HG03442 (cell line): ENCODE measurements at regions not wholly inside any gene's neighbourhood (a gene's known extent, or its start where the extent isn't known, plus 50 kb on each side); places are given as distances from the start of the nearest gene placed in this dataset.
"Not testable (repeated sequence)": the region's sequence is repeated elsewhere in the genome, so short reads cannot be mapped to it uniquely, and the experiment has no call there.

Experiments
- ATAC-seq: cut with Tn5 transposase; IDR thresholded peaks from one replicate; pipeline ENCODE4 v1.9.1; 2021; ENCODE audit warnings: mild to moderate bottlenecking, moderate library complexity; ENCODE audit not compliant: unreplicated experiment

DNA sequence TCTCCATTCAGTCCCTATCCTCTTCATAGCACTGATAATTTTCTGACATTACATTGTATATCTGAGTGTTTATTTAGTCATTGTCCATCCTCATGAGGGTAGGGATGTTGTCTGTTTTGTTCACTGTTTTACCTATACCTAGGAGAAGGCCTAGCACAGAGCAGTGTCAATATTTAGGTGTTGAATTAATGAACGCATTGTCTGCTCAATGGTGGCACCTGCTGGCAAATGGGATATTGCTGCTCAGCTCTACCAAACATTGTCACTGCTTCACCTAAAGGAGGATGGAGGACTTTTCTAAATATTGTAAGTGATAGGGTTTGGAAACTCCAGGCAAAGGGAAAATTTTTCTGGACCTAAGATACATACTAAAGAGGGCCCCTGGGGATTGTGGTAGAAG is 243.9 kb downstream of the RRAGC start:
- no peak for ATAC-seq

DNA sequence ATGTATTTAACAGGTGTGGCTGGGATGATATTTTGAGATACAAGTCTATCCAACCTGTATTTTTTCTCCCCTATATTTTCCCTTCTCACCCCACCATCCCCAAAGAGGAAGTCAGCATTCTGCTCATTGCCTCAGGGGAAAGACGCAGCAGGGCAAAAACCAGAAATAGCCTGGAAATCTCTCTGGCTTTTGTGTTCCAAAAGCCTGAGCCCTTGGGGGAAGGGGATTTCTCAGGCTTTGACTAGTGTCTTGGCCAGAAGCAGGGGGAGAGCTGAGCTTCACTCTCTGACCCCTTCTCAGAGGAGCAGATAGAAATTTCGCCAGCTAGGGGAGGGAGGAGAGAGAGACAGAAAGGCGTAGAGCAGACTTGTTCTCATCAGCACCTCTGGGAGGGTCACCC is 244.7 kb downstream of the RRAGC start:
- ATAC-seq = no peak

DNA sequence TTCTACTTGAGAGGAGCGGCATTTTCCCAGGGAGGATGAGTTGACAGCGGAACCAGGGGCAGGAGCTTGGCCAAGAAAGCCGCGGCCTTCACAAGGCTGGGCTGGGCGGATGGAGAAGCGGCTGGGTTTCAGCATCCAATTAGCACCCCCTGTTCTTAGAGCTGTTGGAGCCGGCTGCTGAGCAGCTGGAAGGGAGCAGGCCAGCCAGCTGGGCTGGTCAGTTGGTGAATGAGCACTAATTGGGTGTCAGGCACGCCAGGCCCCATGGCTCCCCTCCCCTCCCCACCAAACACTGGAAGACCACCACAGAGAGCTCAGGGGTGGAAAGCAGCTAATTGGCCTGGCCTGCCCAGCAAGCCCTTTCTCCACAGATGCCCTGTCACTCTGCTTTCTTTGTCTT is 245.6 kb downstream of the RRAGC start:
- ATAC-seq = no peak

DNA sequence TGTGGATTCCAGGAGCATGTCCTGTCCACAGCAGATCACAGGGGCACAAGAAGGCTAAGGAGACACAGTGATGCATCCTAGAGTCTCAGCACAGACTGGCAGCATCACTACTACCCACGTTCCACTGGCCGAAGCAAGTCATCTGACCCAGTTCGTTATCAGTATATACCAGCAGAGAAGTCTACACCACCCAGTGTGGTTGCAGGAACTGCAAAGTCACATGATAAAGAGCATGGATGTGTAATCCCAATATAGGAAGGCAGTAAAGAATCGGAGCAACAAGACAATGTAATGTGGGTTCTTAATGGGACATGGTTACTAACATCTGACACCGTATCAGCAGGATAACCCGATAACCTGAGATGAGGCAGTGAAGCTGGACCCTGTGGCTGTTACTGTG is 246.6 kb downstream of the RRAGC start:
- no peak for ATAC-seq

DNA sequence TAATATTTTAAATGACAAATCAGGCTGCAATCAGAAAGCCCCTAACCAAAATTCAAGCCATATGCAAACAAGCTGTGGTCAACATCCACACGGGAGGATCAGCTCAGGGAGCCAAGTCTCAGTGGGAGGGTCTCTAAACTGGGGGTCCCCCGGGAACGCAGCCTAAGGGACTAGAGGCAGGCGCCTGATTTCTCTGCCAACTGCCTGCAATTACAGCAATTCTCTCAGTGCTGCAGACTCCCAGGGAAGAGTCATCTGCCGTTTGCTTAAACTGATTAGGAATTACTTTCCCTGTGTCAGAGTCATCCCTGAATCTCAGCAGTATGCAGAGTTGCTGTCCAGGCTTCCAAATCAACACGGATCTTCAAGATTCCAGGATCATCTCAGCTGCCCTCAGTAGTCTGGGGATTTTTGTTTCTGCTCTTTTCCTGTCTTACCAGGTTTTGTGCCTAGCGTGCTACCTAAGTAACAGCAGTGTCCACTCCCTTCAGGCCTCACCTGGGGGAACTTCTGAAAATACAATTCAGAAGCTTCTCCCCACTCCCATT is 247.8 kb downstream of the RRAGC start:
- ATAC-seq = no peak

DNA sequence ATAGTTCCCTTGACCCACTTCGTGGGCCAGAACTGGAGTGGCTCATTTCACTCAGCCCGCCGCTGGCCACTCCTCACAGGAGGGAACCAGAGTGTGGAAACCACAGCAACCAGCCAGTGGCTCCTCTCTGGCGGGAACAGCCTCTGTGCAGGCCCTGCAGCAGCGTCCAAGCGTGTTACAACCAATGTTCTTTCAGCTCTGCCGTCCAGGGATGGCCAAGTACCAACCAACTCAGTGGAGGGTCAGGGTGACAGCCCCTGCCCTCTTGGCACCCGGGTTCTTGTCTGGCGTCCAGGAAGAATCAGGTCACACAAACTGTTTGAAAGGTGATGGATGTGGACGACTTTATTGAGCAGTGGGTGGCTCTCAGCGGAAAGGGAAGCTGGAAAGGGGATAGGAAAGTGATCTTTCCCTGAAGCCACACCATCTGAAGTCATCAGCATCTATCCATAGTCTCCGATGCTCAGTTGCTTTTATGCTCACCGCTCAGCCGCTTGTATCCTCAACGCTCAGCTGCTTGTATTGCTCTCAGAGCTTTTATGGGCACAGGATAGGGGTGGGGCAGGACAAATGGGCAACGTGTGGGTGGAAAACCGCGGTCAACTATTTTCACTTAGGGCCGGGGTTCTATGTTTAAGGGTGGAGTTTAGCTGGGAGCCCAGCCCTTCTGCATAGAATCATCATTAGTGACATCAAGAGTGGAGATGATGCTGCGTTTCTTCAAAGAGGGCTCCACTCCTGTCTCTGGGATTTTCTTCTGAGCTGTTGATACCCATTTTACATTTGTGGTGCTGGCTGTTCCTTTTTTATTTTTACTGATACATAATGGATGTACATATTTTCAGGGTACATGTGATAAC is 250.2 kb downstream of the RRAGC start:
- ATAC-seq = no peak

DNA sequence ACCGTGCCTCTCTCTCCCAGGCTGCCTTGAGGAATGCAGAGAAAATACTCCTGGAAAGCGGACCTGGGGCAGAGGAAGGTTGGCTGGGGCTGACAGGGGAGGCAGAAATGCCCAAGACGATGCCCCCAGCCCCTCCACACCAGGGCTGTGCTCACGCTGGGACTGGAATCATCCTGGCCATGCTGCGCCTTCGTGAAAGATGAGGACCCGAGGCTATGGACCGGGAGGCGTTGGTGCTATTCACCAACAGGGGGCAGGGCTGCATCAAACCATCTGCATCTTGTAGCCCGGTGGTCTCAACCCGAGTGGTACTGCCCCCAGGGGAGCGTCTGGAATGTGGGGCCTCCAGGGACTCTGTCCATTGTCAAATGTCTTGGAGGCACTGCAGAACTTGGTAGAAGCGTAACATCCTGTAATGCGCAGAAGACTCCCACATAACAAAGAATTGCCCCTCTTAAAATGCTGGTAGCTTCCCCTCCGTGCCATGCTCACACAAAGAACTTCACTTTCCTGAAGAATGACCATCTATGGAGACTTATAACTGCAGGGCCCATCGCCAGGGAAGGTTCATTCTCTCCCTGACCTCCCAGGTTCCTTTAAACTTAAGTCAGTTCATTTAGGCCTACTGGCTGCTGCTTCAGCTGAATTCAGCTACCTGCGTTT is 251.2 kb downstream of the RRAGC start:
- no peak for ATAC-seq

DNA sequence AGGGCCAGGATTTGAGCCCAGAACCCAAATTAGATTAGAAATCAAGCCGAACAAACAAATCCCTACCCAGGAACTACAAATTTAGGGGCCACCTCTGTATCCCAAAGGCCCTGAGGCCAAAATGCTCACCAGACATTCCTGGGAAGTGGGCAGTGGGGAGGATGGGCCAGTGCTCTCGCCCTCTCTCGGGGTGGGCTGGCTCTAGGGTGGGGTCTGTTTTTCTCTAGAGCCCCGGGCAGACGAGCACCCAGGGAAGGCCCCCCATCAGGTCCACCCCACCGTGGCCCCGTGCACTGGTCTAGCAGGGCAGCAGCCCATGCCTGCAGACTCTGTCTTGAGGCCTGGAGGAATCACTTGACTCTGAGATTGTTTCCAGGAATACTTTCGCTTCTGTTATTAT is 252.0 kb downstream of the RRAGC start:
- no peak for ATAC-seq

DNA sequence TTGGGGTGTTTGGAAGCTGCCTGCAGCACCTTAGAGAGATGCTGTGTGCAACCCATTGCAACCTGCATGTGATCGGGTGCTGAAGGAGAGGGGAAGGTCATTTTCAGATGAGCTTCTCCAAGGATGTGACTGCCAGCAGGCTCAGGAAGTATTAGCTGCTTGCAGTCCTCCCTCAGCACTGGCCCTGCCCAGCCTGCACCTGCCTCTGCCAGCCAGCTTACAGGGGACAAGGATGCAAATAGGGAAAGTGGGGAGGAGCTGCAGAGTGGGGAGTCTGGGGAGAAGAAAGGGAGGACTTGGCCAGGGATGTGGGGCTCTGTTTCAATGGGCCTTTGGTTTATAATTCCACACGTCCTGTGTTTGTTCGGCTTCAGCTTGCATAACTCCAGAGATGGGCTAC is 254.5 kb downstream of the RRAGC start:
- ATAC-seq = no peak

DNA sequence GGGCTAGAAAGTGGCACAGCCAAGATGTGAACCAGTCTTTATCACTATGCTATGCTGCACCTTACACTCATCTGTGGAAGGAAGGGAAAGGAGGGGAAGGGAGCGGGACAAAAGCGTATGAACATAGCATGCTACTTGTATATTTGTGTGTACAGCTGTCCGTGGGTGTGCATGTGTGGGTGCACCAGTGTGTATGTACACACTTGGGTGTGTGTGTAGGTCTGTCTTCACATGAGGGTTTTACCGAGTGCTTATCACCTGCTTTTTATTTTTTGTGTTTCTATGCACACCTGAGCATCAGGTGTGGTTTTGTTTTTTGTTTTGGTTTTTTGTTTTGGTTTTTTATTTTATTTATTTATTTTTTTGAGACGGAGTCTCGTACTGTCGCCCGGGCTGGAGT is 255.7 kb downstream of the RRAGC start:
- no peak for ATAC-seq

DNA sequence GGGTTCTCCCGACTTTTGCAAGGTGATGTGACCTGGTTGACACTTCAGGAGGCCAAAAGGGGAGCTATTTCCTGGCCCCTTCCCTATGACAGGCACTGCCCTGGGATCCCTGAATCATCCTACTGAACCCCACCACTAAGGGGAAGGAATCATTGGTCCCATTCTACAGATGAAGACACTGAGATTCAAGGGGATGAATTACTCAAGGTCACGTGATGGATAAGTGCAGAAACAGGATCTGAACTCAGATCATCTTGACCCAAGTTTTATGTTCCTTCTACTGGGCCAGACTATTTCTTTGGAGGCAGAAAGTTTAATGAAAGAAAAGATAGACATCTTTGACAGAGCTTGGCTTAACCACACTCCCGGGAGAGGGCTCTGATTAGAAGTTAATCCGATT is 258.7 kb downstream of the RRAGC start:
- ATAC-seq = no peak

DNA sequence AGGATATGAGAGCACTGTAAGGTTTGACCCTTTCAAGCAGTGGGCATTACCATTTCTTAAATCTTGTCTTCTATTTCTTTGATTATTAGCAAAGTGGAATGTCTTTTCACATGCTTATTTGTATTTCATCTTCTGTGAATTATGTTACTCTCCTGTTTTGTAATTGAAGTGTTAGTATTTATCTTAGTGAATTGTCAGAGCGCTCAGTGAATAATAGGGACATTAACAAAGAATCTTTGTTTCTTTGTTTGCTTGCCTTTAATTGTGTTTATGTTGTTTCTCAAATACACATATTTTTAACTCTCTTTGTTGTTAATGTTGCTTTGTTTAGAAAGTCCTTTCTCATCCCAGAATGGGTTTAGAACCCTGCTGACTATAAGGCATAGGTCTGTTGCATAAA is 259.3 kb downstream of the RRAGC start:
- ATAC-seq = no peak

DNA sequence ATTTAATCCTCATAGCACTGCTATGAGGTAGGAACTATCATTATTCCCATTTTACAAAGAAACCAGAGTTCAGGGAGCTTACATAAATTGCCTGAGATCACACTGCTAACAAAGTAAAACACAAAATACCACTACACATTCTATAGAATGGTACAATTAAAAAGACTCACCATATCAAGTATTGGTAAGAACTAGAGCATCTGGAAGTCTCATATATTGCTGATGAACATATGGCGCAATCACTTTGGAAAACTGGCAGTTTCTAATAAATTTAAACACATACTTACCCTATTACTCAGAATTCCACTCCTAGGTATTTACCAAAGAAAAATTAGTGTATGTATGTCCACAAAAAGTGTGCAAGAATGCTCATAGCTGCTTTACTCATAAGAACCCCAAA is 261.5 kb downstream of the RRAGC start:
- no peak for ATAC-seq

DNA sequence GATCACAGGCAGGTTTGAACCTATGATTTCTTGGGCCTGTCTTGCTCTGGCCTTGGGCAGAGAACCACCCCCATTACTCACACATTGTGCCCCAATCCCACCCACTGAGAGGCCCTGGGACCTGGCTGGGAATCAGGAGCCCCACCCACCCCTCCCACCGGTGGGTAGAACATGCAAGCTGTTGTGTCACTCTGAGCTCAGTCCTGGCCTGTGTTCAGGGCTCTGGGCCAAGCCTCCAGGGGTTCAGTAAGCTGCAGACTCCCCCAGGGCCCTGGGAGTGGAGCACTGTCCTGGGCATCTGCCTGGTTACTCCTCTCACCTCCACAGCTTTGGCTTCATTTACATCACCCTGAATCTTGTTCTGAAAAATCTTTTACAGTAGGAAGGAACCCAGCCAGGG is 270.5 kb downstream of the RRAGC start:
- no peak for ATAC-seq

DNA sequence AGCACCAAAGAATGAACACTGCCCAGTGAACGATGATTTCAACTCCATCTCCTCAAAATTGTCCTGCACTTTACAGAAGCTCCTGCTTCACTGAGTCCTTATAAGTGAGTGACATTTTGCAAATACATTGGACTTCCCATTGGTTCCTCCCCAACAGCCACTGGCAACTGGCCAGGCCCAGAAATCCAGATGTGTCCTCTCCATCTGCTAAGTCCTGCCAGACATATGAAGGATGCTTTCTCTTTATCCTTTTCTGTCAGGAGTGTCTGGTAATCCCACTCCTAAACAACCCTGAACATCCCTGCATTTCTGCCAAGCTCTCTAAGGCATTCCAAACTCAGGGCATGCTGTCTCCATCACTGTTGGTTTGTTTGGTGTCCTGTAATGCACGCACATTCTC is 271.8 kb downstream of the RRAGC start:
- ATAC-seq = no peak

DNA sequence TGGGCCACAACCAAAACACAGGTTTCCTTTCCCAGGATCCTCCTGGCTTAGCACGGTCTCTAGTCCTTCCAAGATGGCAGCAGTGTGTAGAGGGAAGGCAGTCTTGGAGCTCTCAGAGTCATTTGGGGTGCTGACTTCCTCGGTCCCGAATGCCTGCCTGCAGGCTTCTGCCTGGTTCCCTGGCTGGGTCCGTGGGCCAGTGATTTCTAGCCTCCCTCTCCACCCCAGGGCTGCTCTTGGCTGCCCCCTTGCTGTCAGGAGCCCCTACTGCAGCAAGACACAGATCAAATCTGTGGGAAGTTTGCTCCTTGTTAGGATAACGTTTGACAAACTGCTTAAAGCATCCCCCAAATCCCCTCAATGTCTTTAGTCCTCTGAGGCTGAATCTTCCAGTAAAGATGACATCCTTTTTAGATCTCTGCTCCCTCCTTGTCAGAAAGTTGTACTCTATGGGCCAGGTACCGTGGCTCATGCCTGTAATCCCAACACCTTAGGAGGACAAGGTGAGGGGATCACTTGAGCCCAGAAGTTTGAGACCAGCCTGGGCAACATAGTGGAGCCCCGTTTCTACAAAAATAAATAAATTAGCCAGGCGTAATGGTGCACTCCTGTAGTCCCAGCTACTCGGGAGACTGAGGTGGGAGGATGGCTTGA is 272.5 kb downstream of the RRAGC start:
- no peak for ATAC-seq

DNA sequence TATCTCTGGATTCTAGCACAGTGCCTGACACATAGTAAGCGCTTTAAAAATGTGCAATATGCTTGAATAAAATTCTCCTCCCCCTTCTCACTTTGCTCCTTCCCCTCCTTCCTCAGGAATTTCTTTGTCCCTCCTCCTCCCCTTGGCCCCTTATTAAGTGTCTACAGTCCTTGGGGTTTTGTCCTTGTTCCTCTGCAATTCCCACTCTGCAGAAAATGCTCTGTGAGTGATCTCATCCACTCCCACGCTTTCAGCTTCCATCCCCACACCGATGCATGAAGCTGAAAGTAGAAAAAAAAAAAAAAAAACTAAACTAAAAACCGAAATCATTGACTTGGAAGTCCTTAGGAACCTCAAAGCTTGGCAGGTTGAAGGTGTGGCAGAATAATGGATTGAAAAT is 273.6 kb downstream of the RRAGC start:
- no peak for ATAC-seq

DNA sequence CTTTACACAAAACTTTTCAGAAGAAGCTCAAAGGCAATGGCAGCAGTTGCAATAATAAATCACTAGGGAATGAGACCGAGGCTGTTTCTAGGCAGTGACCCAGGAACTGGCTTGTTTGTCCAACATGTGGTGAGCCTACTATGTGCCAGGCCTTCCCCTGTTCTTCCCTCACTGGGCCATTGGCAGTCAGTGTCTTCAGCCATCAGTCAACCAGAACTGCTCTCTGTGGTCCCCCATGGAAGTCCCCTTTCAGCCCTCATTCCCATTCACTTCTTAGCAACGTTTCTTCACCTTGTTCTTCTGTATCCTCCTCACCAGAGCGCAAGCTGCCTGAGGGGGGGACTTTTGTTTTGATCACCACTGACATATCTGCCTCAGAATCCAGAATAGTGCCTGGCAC is 274.1 kb downstream of the RRAGC start:
- no peak for ATAC-seq

DNA sequence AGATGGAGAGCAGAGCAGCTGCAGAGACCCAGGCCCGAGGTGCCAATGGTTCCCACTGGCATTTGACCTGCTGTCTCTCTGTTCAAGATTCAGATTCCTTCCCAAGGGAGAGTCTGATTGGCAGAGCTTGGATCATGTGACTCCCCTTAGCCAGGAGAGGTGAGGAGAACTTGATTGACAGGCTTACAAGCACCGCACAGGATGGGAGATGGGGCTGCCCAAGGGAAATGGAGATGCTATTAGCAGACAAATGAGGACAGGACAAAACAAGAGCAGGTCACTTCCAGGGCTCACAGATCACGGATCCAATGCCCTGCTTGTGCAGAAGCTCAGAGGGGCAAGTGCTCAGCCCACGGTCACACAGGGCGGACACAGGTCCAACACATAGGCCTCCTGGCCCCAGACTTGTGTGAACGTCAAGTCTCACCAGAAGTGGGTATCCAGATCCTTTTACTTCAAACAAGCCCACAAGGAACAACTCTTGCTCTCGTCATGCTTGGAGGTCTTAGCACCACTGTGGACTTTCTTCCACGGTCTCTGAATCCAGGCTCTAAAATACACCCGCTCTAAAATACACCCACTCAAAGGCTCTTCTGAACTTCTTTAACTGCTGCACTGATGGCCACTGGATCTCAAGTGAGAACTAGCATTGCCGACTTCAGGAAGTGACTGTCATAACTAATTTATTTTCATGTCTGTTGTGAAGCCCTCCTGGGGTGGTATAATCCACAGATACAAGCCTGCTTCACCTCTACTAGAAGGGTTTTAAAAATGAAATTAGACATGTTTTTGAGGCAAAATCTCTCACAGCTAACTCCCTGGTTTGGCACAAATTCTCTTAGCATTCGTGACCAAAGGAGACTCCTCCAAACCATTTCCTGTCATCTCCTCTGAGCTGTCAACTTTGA is 274.9 kb downstream of the RRAGC start:
- ATAC-seq = no peak

DNA sequence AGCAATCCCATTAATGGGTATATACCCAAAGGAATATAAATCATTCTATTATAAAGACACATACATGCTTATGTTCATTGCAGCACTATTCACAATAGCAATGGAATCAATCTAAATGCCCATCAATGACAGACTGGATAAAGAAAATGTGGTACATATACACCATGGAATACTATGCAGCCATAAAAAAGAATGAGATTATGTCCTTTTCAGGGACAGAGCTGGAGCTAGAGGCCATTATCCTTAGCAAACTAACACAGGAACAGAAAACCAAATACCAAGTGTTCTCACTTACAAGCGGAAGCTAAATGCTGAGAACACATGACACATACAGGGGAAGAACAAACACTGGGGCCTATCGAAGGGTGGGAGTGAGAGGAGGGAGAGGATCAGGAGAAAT is 276.3 kb downstream of the RRAGC start:
- not testable (repeated sequence) for ATAC-seq

DNA sequence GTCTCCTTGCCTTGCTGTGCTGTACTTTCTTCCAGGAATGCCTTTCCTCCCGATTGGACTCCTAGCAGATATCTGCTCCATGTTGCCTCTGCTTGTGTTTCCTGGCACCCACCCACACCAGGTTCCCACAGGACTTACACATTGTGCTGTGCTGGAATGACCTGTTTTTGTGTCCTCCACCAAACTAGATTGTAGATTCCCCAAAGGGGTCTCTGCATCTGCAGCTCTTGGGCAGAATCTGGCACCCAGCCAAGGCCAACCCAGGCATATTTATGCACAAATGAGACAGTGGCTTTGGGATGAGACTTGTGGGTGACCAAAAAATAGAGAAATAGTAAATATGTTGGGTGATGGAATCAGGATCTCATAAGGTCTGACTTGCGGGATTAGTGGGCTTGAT is 278.2 kb downstream of the RRAGC start:
- no peak for ATAC-seq
